ENCODE measurements at regions not wholly inside any gene's neighbourhood (a gene's known extent, or its start where the extent isn't known, plus 50 kb on each side); places are given as distances from the start of the nearest gene placed in this dataset.

GRCh38 chr6:87995461-87995860 is 52.2 kb upstream of the SPACA1 start:
- ATAC-seq (ENCODE audit: insufficient number of reproducible peaks, low FRiP score, low read depth) = no peak
- Histone ChIP-seq H3K4me1 (ENCODE audit: control insufficient read depth in 1 of 2, low read depth in 2 of 2) (no peaks in the 10 kb centered on the region), H3K36me3 (no peaks in the 10 kb centered on the region), H3K27me3 (replicated peaks; ENCODE audit: insufficient read depth) (no peaks in the 10 kb centered on the region), H3K9me3 (no peaks in the 10 kb centered on the region), H3K4me3 (no peak overlapping the region), H3K27ac (no peak overlapping the region)
- TF ChIP-seq CTCF (IDR thresholded peaks at IDR 0.05) = no peak
- no peak for DNase-seq (ENCODE audit: low spot score)

- Histone ChIP-seq H3K4me3 (no peak overlapping the region), H3K4me1 (ENCODE audit: control insufficient read depth in 1 of 2, low read depth in 2 of 2) (no peaks in the 10 kb centered on the region), H3K36me3 (no peaks in the 10 kb centered on the region), H3K27ac (no peak overlapping the region), H3K27me3 (replicated peaks; ENCODE audit: insufficient read depth) (no peaks in the 10 kb centered on the region), H3K9me3 (no peaks in the 10 kb centered on the region)
- no peak for TF ChIP-seq CTCF (IDR thresholded peaks at IDR 0.05)
- ATAC-seq (ENCODE audit: insufficient number of reproducible peaks, low FRiP score, low read depth) (no peak), DNase-seq (ENCODE audit: low spot score) (no peak)
These were observed 54.3 kb upstream of the SPACA1 start for GRCh38 chr6:87993356-87993755.

GRCh38 chr6:87990871-87991270 is 56.8 kb upstream of the SPACA1 start:
- ATAC-seq (ENCODE audit: insufficient number of reproducible peaks, low FRiP score, low read depth) (no peak), DNase-seq (ENCODE audit: low spot score) (no peak)
- H3K4me3 ChIP-seq = no peak overlapping the region
- no peak overlapping the region for H3K27ac ChIP-seq
- no peak for TF ChIP-seq CTCF (IDR thresholded peaks at IDR 0.05)
- H3K36me3 ChIP-seq = no peaks in the 10 kb centered on the region
- no peaks in the 10 kb centered on the region for H3K4me1 ChIP-seq (ENCODE audit: control insufficient read depth in 1 of 2, low read depth in 2 of 2)
- H3K27me3 ChIP-seq (replicated peaks; ENCODE audit: insufficient read depth) = no peaks in the 10 kb centered on the region
- H3K9me3 ChIP-seq = no peaks in the 10 kb centered on the region

- no peaks in the 10 kb centered on the region for H3K4me1 ChIP-seq (ENCODE audit: control insufficient read depth in 1 of 2, low read depth in 2 of 2)
- DNase-seq (ENCODE audit: low spot score) (no peak), ATAC-seq (ENCODE audit: insufficient number of reproducible peaks, low FRiP score, low read depth) (no peak)
- H3K4me3 ChIP-seq = no peak overlapping the region
- H3K9me3 ChIP-seq = no peaks in the 10 kb centered on the region
- H3K27me3 ChIP-seq (replicated peaks; ENCODE audit: insufficient read depth) = no peaks in the 10 kb centered on the region
- no peak for TF ChIP-seq CTCF (IDR thresholded peaks at IDR 0.05)
- no peaks in the 10 kb centered on the region for H3K36me3 ChIP-seq
- H3K27ac ChIP-seq = no peak overlapping the region
These were observed 65.5 kb upstream of the SPACA1 start for GRCh38 chr6:87982134-87982533.

GRCh38 chr6:87979737-87980136 is 67.9 kb upstream of the SPACA1 start:
- no peak for TF ChIP-seq CTCF (IDR thresholded peaks at IDR 0.05)
- DNase-seq (ENCODE audit: low spot score) (no peak), ATAC-seq (ENCODE audit: insufficient number of reproducible peaks, low FRiP score, low read depth) (no peak)
- H3K4me3 ChIP-seq = no peak overlapping the region
- H3K27ac ChIP-seq = no peak overlapping the region
- H3K9me3 ChIP-seq = no peaks in the 10 kb centered on the region
- no peaks in the 10 kb centered on the region for H3K27me3 ChIP-seq (replicated peaks; ENCODE audit: insufficient read depth)
- H3K36me3 ChIP-seq = no peaks in the 10 kb centered on the region
- H3K4me1 ChIP-seq (ENCODE audit: control insufficient read depth in 1 of 2, low read depth in 2 of 2) = no peaks in the 10 kb centered on the region
